Liver (tissue), 8 donors: ENCODE measurements at regions not wholly inside any gene's neighbourhood (a gene's known extent, or its start where the extent isn't known, plus 50 kb on each side); places are given as distances from the start of the nearest gene placed in this dataset.

Source experiments
- DNase-seq: peaks from one replicate; pipeline ENCODE4 v3.0.0-alpha.2; 2017; ENCODE audit warnings: low spot score
- H3K27ac ChIP-seq, 2 donors: one replicate each; pipeline ENCODE4 v1.7.0; 2013; ENCODE audit warnings: inconsistent platforms in 2 of 2, low read length in 2 of 2, control low read depth in 1 of 2, low read depth in 1 of 2, mild to moderate bottlenecking in 1 of 2
- H3K27me3 ChIP-seq, 4 donors: one replicate each; pipeline versions ENCODE4 v1.6.1 to v1.7.0; 2013; ENCODE audit warnings: low read length in 3 of 4, inconsistent platforms in 1 of 4, mild to moderate bottlenecking in 1 of 4, moderate library complexity in 1 of 4; ENCODE audit not compliant: control insufficient read depth in 4 of 4, insufficient read depth in 4 of 4
- H3K36me3 ChIP-seq, 4 donors: one replicate each; pipeline versions ENCODE4 v1.6.1 to v1.7.0; 2013; ENCODE audit warnings: low read length in 3 of 4, mild to moderate bottlenecking in 3 of 4, low read depth in 1 of 4, moderate library complexity in 1 of 4; ENCODE audit not compliant: control insufficient read depth in 4 of 4, insufficient read depth in 3 of 4
- H3K4me1 ChIP-seq, 4 donors: one replicate each; pipeline versions ENCODE4 v1.6.1 to v1.7.0; 2013; ENCODE audit warnings: low read length in 3 of 4, mild to moderate bottlenecking in 3 of 4, moderate library complexity in 1 of 4; ENCODE audit not compliant: control insufficient read depth in 4 of 4, insufficient read depth in 4 of 4
- H3K4me3 ChIP-seq, 3 donors: one replicate each; pipeline versions ENCODE4 v1.6.1 to v1.7.0; 2013; ENCODE audit warnings: low read length in 3 of 3, control low read depth in 1 of 3, low read depth in 1 of 3, mild to moderate bottlenecking in 1 of 3
- H3K9ac ChIP-seq, 2 donors: one replicate each; pipeline ENCODE4 v1.7.0; 2013; ENCODE audit warnings: low read length in 2 of 2, mild to moderate bottlenecking in 2 of 2, moderate library complexity in 2 of 2, control low read depth in 1 of 2, low read depth in 1 of 2
- H3K9me3 ChIP-seq, 4 donors: one replicate each; pipeline versions ENCODE4 v1.6.1 to v1.7.0; 2013; ENCODE audit warnings: low read length in 3 of 4; ENCODE audit not compliant: control insufficient read depth in 4 of 4
- EGR1 ChIP-seq, 2 donors: IDR thresholded peaks; 2 replicates each; pipeline ENCODE4 v1.6.1; 2016 to 2018; ENCODE audit warnings: antibody characterized with exemption in 2 of 2, low read depth in 2 of 2
- FOXA1 ChIP-seq: IDR thresholded peaks from 2 replicates; pipeline ENCODE4 v1.6.1; 2016; ENCODE audit warnings: antibody characterized with exemption
- FOXA2 ChIP-seq: IDR thresholded peaks from 2 replicates; pipeline ENCODE4 v1.6.1; 2016; ENCODE audit warnings: antibody characterized with exemption
- GABPA ChIP-seq, 2 donors: IDR thresholded peaks in 1 of 2; conservative IDR thresholded peaks in 1 of 2; 2 replicates each; pipeline ENCODE4 v1.6.1; 2016; ENCODE audit warnings: antibody characterized with exemption in 2 of 2, mild to moderate bottlenecking in 1 of 2, moderate library complexity in 1 of 2
- HNF4A ChIP-seq, 2 donors: conservative IDR thresholded peaks; 2 replicates each; pipeline ENCODE4 v1.6.1; 2016; ENCODE audit warnings: antibody characterized with exemption in 2 of 2, mild to moderate bottlenecking in 2 of 2
- HNF4G ChIP-seq: IDR thresholded peaks from 2 replicates; pipeline ENCODE4 v1.6.1; 2016; ENCODE audit warnings: antibody characterized with exemption
- JUND ChIP-seq, 2 donors: IDR thresholded peaks; 2 replicates each; pipeline ENCODE4 v1.6.1; 2016; ENCODE audit warnings: antibody characterized with exemption in 2 of 2
- NR2F2 ChIP-seq: IDR thresholded peaks from 2 replicates; pipeline ENCODE4 v1.6.1; 2016; ENCODE audit warnings: antibody characterized with exemption
- RAD21 ChIP-seq, 2 donors: IDR thresholded peaks; 2 replicates each; pipeline ENCODE4 v1.6.1; 2016; ENCODE audit warnings: antibody characterized with exemption in 2 of 2, mild to moderate bottlenecking in 2 of 2
- RXRA ChIP-seq, 2 donors: IDR thresholded peaks; 2 replicates each; pipeline ENCODE4 v1.6.1; 2017 to 2018; ENCODE audit warnings: antibody characterized with exemption in 2 of 2, mild to moderate bottlenecking in 1 of 2
- SP1 ChIP-seq: IDR thresholded peaks from 2 replicates; pipeline ENCODE4 v1.6.1; 2018; ENCODE audit warnings: antibody characterized with exemption, mild to moderate bottlenecking
- TAF1 ChIP-seq: conservative IDR thresholded peaks from 2 replicates; pipeline ENCODE4 v1.6.1; 2016; ENCODE audit warnings: antibody characterized with exemption, mild to moderate bottlenecking
- YY1 ChIP-seq: IDR thresholded peaks from 2 replicates; pipeline ENCODE4 v1.6.1; 2016; ENCODE audit warnings: antibody characterized with exemption, mild to moderate bottlenecking
- WGBS: extraction: QIAGEN DNeasy Blood & Tissue Kit; methylation state at CpG from one replicate; pipeline ENCODE4 v1.1.7; 2013; 5-methylcytosine and 5-hydroxymethylcytosine counted together
- TF ChIP-seq, protein P1 (sequence below): IDR thresholded peaks from 2 replicates; pipeline ENCODE4 v1.6.1; 2016; ENCODE audit warnings: antibody characterized with exemption
- TF ChIP-seq, protein P2 (sequence below): IDR thresholded peaks from 2 replicates; pipeline ENCODE4 v1.6.1; 2016; ENCODE audit warnings: antibody characterized with exemption
- TF ChIP-seq, protein P3 (sequence below): IDR thresholded peaks from 2 replicates; pipeline ENCODE4 v1.6.1; 2016; ENCODE audit warnings: antibody characterized with exemption, mild to moderate bottlenecking
- TF ChIP-seq, protein P4 (sequence below): fragments of 150-350 bp; IDR thresholded peaks from 2 replicates; pipeline ENCODE4 v1.5.1; 2017; ENCODE audit warnings: improper control_type of control experiment, low read depth, low read length; ENCODE audit not compliant: missing input control
- TF ChIP-seq, protein P5 (sequence below): IDR thresholded peaks from 2 replicates; pipeline ENCODE4 v1.6.1; 2016; ENCODE audit warnings: antibody characterized with exemption
- donor health status: healthy.
- donor health status: healthy.
- donor health status: healthy.
- donor health status: healthy.
- donor health status: healthy.

DNA sequence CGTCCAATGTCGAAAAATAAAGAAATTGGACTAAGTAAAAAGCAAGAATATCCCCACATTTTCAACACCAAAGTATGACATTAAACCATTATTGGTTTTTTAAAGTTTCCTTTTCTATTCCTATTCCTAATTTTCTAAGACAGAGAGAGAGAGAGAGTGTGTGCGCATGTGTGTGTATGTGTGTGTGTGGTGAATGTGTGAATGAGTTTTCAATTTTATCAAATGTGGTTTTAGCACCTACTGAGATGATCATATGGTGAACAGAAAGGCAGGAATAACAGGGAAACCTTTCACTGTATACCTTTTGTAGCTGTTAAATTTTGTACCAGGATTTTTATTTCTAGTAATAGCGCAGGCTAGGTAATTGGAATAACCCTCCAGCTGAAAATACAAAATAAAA is 80.4 kb upstream of the RAP1B start (continued):
- TF ChIP-seq, protein P1, sequence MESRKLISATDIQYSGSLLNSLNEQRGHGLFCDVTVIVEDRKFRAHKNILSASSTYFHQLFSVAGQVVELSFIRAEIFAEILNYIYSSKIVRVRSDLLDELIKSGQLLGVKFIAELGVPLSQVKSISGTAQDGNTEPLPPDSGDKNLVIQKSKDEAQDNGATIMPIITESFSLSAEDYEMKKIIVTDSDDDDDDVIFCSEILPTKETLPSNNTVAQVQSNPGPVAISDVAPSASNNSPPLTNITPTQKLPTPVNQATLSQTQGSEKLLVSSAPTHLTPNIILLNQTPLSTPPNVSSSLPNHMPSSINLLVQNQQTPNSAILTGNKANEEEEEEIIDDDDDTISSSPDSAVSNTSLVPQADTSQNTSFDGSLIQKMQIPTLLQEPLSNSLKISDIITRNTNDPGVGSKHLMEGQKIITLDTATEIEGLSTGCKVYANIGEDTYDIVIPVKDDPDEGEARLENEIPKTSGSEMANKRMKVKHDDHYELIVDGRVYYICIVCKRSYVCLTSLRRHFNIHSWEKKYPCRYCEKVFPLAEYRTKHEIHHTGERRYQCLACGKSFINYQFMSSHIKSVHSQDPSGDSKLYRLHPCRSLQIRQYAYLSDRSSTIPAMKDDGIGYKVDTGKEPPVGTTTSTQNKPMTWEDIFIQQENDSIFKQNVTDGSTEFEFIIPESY, result no peak

DNA sequence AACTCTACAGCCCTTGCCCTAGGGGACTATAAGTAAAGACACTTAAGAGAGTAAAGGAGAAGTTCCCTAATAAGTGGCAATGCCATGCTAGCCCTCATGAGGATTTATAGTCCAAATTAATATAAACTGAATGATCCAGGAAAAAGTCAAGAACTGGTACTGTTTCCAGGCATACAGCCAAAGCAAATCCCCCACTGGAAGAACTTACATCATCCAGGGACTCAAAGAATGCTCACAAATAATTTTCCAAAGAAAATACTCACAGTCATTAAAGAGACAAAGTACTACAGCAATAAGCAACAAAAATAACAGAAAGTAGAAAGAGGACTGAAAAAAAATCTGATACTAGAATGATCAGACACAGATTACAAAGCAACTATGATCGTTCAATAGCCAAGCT is 79.7 kb upstream of the RAP1B start:
- 25% methylated on average over 1 of the region's 1 CpG for WGBS
- Histone ChIP-seq H3K9me3 (no peaks in the 10 kb centered on the region), H3K4me3 (no peak overlapping the region), H3K27ac (peak overlapping the region; percentile 31 to 47), H3K9ac (no peak overlapping the region), H3K4me1 (peaks cover 2 to 29% (median 22%) of the 10 kb centered on the region in 4 donors), H3K27me3 (no peaks in the 10 kb centered on the region), H3K36me3 (no peaks in the 10 kb centered on the region)
- no peak for DNase-seq
- no peak for TF ChIP-seq NR2F2
- TF ChIP-seq RXRA (IDR thresholded peaks at IDR 0.05), result peak; percentile 42 to 68
- no peak for TF ChIP-seq HNF4G
- TF ChIP-seq SP1, result peak; percentile 47
- TF ChIP-seq, protein P2, sequence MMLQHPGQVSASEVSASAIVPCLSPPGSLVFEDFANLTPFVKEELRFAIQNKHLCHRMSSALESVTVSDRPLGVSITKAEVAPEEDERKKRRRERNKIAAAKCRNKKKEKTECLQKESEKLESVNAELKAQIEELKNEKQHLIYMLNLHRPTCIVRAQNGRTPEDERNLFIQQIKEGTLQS, result peak; percentile 92
- peak in 1 of 2 donors; percentile 8 for TF ChIP-seq GABPA (IDR thresholded peaks at IDR 0.05 in 1 of 2, conservative IDR thresholded peaks at IDR 0.05 in 1 of 2)
- no peak for TF ChIP-seq FOXA1
- TF ChIP-seq HNF4A (conservative IDR thresholded peaks at IDR 0.05), result peak; percentile 63 to 64
- peak; percentile 18 for TF ChIP-seq FOXA2
- peak; percentile 42 to 60 for TF ChIP-seq RAD21 (IDR thresholded peaks at IDR 0.05)
- TF ChIP-seq EGR1 (IDR thresholded peaks at IDR 0.05; ENCODE audit: low read depth in 2 of 2), result peak; percentile 38 to 86
- peak; percentile 53 for TF ChIP-seq YY1
- TF ChIP-seq, protein P3, sequence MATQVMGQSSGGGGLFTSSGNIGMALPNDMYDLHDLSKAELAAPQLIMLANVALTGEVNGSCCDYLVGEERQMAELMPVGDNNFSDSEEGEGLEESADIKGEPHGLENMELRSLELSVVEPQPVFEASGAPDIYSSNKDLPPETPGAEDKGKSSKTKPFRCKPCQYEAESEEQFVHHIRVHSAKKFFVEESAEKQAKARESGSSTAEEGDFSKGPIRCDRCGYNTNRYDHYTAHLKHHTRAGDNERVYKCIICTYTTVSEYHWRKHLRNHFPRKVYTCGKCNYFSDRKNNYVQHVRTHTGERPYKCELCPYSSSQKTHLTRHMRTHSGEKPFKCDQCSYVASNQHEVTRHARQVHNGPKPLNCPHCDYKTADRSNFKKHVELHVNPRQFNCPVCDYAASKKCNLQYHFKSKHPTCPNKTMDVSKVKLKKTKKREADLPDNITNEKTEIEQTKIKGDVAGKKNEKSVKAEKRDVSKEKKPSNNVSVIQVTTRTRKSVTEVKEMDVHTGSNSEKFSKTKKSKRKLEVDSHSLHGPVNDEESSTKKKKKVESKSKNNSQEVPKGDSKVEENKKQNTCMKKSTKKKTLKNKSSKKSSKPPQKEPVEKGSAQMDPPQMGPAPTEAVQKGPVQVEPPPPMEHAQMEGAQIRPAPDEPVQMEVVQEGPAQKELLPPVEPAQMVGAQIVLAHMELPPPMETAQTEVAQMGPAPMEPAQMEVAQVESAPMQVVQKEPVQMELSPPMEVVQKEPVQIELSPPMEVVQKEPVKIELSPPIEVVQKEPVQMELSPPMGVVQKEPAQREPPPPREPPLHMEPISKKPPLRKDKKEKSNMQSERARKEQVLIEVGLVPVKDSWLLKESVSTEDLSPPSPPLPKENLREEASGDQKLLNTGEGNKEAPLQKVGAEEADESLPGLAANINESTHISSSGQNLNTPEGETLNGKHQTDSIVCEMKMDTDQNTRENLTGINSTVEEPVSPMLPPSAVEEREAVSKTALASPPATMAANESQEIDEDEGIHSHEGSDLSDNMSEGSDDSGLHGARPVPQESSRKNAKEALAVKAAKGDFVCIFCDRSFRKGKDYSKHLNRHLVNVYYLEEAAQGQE, result peak; percentile 14
- TF ChIP-seq, protein P1, result no peak
- TF ChIP-seq JUND (IDR thresholded peaks at IDR 0.05), result peak; percentile 74 to 75
- TF ChIP-seq TAF1, result no peak
- TF ChIP-seq, protein P4, sequence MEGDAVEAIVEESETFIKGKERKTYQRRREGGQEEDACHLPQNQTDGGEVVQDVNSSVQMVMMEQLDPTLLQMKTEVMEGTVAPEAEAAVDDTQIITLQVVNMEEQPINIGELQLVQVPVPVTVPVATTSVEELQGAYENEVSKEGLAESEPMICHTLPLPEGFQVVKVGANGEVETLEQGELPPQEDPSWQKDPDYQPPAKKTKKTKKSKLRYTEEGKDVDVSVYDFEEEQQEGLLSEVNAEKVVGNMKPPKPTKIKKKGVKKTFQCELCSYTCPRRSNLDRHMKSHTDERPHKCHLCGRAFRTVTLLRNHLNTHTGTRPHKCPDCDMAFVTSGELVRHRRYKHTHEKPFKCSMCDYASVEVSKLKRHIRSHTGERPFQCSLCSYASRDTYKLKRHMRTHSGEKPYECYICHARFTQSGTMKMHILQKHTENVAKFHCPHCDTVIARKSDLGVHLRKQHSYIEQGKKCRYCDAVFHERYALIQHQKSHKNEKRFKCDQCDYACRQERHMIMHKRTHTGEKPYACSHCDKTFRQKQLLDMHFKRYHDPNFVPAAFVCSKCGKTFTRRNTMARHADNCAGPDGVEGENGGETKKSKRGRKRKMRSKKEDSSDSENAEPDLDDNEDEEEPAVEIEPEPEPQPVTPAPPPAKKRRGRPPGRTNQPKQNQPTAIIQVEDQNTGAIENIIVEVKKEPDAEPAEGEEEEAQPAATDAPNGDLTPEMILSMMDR, result no peak
- TF ChIP-seq, protein P5, sequence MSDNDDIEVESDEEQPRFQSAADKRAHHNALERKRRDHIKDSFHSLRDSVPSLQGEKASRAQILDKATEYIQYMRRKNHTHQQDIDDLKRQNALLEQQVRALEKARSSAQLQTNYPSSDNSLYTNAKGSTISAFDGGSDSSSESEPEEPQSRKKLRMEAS, result peak; percentile 60
